WTC11 (cell line): ENCODE measurements at regions not wholly inside any gene's neighbourhood (a gene's known extent, or its start where the extent isn't known, plus 50 kb on each side); places are given as distances from the start of the nearest gene placed in this dataset.

Source experiments
- ATAC-seq: fragments of 200-7000 bp; cut with Tn5 transposase; 2 replicates; pipeline ENCODE4 v1.10.0; 2021; ENCODE audit warnings: mild to moderate bottlenecking, moderate library complexity
- CTCF ChIA-PET: fragments of 300-600 bp; sonication (Branson Sonifier 250); formaldehyde crosslinking; loops from one replicate; lab custom pipeline; 2021; ENCODE audit warnings: antibody characterized with exemption; lab: Charles Lee
- POLR2A ChIA-PET: fragments of 350-600 bp; sonication (Branson Sonifier 250); formaldehyde crosslinking; loops from one replicate; lab custom pipeline; 2021; ENCODE audit warnings: antibody characterized with exemption; lab: Charles Lee
- DNase-seq: peaks from one replicate; pipeline ENCODE4 v3.0.0; 2021; ENCODE audit warnings: low spot score
- H3K27ac Mint-ChIP-seq: 2 replicates; pipeline ENCODE4 v1.8.0; 2021; ENCODE audit warnings: mixed read lengths
- H3K27me3 Mint-ChIP-seq: 2 replicates; pipeline ENCODE4 v1.8.0; 2021; ENCODE audit warnings: low read depth, mild to moderate bottlenecking, moderate library complexity, mixed read lengths
- H3K36me3 Mint-ChIP-seq: 2 replicates; pipeline ENCODE4 v1.8.0; 2021; ENCODE audit warnings: mixed read lengths
- H3K4me1 Mint-ChIP-seq: 2 replicates; pipeline ENCODE4 v1.8.0; 2022; ENCODE audit warnings: mixed read lengths
- H3K4me3 Mint-ChIP-seq: 2 replicates; pipeline ENCODE4 v1.8.0; 2021; ENCODE audit warnings: mild to moderate bottlenecking, moderate library complexity, mixed read lengths
- H3K9me3 Mint-ChIP-seq: 2 replicates; pipeline ENCODE4 v1.8.0; 2021; ENCODE audit warnings: mixed read lengths
- CREM ChIP-seq: sonication (generic); formaldehyde crosslinking; IDR thresholded peaks from 2 replicates; pipeline ENCODE4 v1.8.1; 2022; ENCODE audit warnings: mild to moderate bottlenecking, missing genetic modification reagents, moderate library complexity
- ELF4 ChIP-seq: sonication (generic); formaldehyde crosslinking; IDR thresholded peaks from 2 replicates; pipeline ENCODE4 v1.8.1; 2022; ENCODE audit warnings: low read depth, mild to moderate bottlenecking, moderate library complexity, missing genetic modification reagents
- ESRRA ChIP-seq: sonication (generic); formaldehyde crosslinking; IDR thresholded peaks from 2 replicates; pipeline ENCODE4 v1.8.1; 2022; ENCODE audit warnings: mild to moderate bottlenecking, missing genetic modification reagents, borderline replicate concordance
- FOXP4 ChIP-seq: sonication (generic); formaldehyde crosslinking; IDR thresholded peaks from 2 replicates; pipeline ENCODE4 v1.8.0; 2022; ENCODE audit warnings: mild to moderate bottlenecking, missing genetic modification reagents
- GTF2I ChIP-seq: fragments of 250-450 bp; sonication (Bioruptor Pico); conservative IDR thresholded peaks from 2 replicates; pipeline ENCODE4 v1.4.0; 2021; ENCODE audit warnings: mild to moderate bottlenecking
- NFATC4 ChIP-seq: fragments of 250-450 bp; sonication (Bioruptor Pico); IDR thresholded peaks from 2 replicates; pipeline ENCODE4 v1.9.0; 2021; ENCODE audit warnings: mild to moderate bottlenecking
- NFYB ChIP-seq: sonication (generic); formaldehyde crosslinking; conservative IDR thresholded peaks from 2 replicates; pipeline ENCODE4 v1.8.0; 2022; ENCODE audit warnings: low read depth, missing genetic modification reagents
- PREB ChIP-seq: sonication (generic); formaldehyde crosslinking; IDR thresholded peaks from 2 replicates; pipeline ENCODE4 v1.8.1; 2022; ENCODE audit warnings: mild to moderate bottlenecking, missing genetic modification reagents, moderate library complexity, borderline replicate concordance
- USF2 ChIP-seq: sonication (generic); formaldehyde crosslinking; IDR thresholded peaks from 2 replicates; pipeline ENCODE4 v1.8.1; 2023; ENCODE audit warnings: mild to moderate bottlenecking, missing genetic modification reagents, moderate library complexity
- ZBTB21 ChIP-seq: sonication (generic); formaldehyde crosslinking; IDR thresholded peaks from 2 replicates; pipeline ENCODE4 v1.8.1; 2023; ENCODE audit warnings: mild to moderate bottlenecking, missing genetic modification reagents, borderline replicate concordance
- ZNF232 ChIP-seq: sonication (generic); formaldehyde crosslinking; IDR thresholded peaks from 2 replicates; pipeline ENCODE4 v1.8.0; 2022; ENCODE audit warnings: mild to moderate bottlenecking, missing genetic modification reagents
- ZNF263 ChIP-seq: sonication (generic); formaldehyde crosslinking; IDR thresholded peaks from 2 replicates; pipeline ENCODE4 v1.8.1; 2022; ENCODE audit warnings: low read depth, mild to moderate bottlenecking, moderate library complexity, missing genetic modification reagents
- ZNF416 ChIP-seq: fragments of 250-450 bp; sonication (Bioruptor Pico); IDR thresholded peaks from 2 replicates; pipeline ENCODE4 v1.9.0; 2021; ENCODE audit warnings: mild to moderate bottlenecking, inconsistent platforms
- ZNF512 ChIP-seq: sonication (generic); formaldehyde crosslinking; IDR thresholded peaks from 2 replicates; pipeline ENCODE4 v1.8.1; 2022; ENCODE audit warnings: missing genetic modification reagents, borderline replicate concordance
- ZNF532 ChIP-seq: fragments of 250-450 bp; sonication (Bioruptor Pico); IDR thresholded peaks from 2 replicates; pipeline ENCODE4 v1.9.0; 2021; ENCODE audit warnings: mild to moderate bottlenecking, borderline replicate concordance
- TF ChIP-seq, protein P1 (sequence below): fragments of 200-600 bp; IDR thresholded peaks from 2 replicates; pipeline ENCODE4 v1.8.0; 2022; ENCODE audit warnings: antibody characterized with exemption
- TF ChIP-seq, protein P2 (sequence below): sonication (generic); formaldehyde crosslinking; IDR thresholded peaks from 2 replicates; pipeline ENCODE4 v1.8.0; 2022; ENCODE audit warnings: missing genetic modification reagents

GRCh38 chr6:106869203-106869602, 105.3 kb downstream of the CD24 start (continued):
- TF ChIP-seq, protein P1, sequence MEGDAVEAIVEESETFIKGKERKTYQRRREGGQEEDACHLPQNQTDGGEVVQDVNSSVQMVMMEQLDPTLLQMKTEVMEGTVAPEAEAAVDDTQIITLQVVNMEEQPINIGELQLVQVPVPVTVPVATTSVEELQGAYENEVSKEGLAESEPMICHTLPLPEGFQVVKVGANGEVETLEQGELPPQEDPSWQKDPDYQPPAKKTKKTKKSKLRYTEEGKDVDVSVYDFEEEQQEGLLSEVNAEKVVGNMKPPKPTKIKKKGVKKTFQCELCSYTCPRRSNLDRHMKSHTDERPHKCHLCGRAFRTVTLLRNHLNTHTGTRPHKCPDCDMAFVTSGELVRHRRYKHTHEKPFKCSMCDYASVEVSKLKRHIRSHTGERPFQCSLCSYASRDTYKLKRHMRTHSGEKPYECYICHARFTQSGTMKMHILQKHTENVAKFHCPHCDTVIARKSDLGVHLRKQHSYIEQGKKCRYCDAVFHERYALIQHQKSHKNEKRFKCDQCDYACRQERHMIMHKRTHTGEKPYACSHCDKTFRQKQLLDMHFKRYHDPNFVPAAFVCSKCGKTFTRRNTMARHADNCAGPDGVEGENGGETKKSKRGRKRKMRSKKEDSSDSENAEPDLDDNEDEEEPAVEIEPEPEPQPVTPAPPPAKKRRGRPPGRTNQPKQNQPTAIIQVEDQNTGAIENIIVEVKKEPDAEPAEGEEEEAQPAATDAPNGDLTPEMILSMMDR: no peak
- TF ChIP-seq ELF4 (no peak), FOXP4 (CRISPR knock-in tag) (no peak), CREM (CRISPR knock-in tag) (no peak), USF2 (CRISPR knock-in tag) (no peak), ZNF512 (no peak), GTF2I (no peak), ZNF232 (CRISPR knock-in tag) (no peak)
- TF ChIP-seq, protein P2, sequence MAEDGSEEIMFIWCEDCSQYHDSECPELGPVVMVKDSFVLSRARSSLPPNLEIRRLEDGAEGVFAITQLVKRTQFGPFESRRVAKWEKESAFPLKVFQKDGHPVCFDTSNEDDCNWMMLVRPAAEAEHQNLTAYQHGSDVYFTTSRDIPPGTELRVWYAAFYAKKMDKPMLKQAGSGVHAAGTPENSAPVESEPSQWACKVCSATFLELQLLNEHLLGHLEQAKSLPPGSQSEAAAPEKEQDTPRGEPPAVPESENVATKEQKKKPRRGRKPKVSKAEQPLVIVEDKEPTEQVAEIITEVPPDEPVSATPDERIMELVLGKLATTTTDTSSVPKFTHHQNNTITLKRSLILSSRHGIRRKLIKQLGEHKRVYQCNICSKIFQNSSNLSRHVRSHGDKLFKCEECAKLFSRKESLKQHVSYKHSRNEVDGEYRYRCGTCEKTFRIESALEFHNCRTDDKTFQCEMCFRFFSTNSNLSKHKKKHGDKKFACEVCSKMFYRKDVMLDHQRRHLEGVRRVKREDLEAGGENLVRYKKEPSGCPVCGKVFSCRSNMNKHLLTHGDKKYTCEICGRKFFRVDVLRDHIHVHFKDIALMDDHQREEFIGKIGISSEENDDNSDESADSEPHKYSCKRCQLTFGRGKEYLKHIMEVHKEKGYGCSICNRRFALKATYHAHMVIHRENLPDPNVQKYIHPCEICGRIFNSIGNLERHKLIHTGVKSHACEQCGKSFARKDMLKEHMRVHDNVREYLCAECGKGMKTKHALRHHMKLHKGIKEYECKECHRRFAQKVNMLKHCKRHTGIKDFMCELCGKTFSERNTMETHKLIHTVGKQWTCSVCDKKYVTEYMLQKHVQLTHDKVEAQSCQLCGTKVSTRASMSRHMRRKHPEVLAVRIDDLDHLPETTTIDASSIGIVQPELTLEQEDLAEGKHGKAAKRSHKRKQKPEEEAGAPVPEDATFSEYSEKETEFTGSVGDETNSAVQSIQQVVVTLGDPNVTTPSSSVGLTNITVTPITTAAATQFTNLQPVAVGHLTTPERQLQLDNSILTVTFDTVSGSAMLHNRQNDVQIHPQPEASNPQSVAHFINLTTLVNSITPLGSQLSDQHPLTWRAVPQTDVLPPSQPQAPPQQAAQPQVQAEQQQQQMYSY: no peak

- CTCF ChIA-PET: interaction anchor here (0.6 to 1.0 kb wide), 2 partner anchors 20 to 205 kb away, joined by 3 to 6 read pairs; no protein-coding TSS in a partner anchor
- H3K27me3 Mint-ChIP-seq: peaks cover 11% of the 10 kb centered on the region
Measured at GRCh38 chr6:106866875-106867658, 107.5 kb downstream of the CD24 start.

More at GRCh38 chr6:106866875-106867658, 107.5 kb downstream of the CD24 start:
- Mint-ChIP-seq H3K4me1 (peaks cover 30% of the 10 kb centered on the region), H3K4me3 (no peak overlapping the region), H3K36me3 (peaks cover 65% of the 10 kb centered on the region), H3K27ac (peak overlapping the region; percentile 82)
- DNase-seq: no peak
- ATAC-seq: peak; percentile 88
- POLR2A ChIA-PET: no interaction called here
- no peak for TF ChIP-seq ZNF263
- no peak for TF ChIP-seq ZBTB21 (CRISPR knock-in tag)
- TF ChIP-seq ESRRA (CRISPR knock-in tag): no peak
- no peak for TF ChIP-seq PREB (CRISPR knock-in tag)
- no peak for TF ChIP-seq ZNF416 (CRISPR knock-in tag)
- TF ChIP-seq CREM (CRISPR knock-in tag): no peak
- no peak for TF ChIP-seq NFYB
- no peak for TF ChIP-seq NFATC4
- TF ChIP-seq ZNF532 (CRISPR knock-in tag): no peak
- TF ChIP-seq ELF4: no peak
- TF ChIP-seq FOXP4 (CRISPR knock-in tag): no peak
- TF ChIP-seq, all 79 proteins: peak for 0
- peaks cover 67% of the 10 kb centered on the region for H3K9me3 Mint-ChIP-seq
